ENCODE measurements at regions not wholly inside any gene's neighbourhood (a gene's known extent, or its start where the extent isn't known, plus 50 kb on each side); places are given as distances from the start of the nearest gene placed in this dataset.
A peak's percentile ranks its signal among the peaks of the same experiment; 100 is the strongest.
"Not testable (repeated sequence)": the region's sequence is repeated elsewhere in the genome, so short reads cannot be mapped to it uniquely, and the experiment has no call there.

GRCh38 chr10:65710306-65710705 lies 1215.5 kb upstream of the LRRTM3 start:
- no peak for DNase-seq

DNA sequence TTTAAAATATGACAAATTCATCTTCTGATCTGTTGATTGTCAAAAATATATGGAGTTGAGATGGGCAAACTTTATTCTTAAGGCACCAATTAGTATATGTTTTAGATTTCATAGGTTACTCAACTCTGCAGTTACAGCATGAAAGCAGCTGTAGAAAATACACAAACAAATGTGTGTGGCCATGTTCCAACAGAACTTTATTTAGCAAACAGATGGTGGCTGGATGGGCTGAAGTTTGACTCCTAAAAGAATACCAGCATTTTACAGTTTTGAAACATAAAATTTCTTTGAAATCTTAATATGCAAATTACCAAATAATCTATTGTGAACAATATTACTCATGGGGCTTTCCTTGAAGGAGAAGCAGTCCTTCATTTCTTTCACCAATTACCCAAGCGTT lies 1206.0 kb upstream of the LRRTM3 start:
- DNase-seq = no peak

DNA sequence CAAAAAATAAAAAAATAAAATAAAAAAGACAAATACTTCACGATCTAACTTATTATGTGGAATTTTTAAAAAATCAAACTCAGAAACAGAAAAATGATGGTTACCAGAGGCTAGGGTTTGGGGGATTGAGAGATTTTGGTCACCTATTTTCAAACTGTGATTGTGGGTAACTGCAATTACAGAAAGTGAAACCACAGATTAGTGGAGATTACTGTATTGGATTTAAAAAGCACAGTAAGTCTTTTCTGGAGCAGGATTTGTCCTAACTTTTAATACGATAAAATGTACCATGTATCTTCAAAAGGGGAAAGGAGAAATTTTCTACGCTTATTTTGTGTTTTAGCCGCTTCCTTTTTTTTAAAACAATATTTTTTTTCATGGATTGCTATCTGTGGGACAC lies 1204.9 kb upstream of the LRRTM3 start:
- no peak for DNase-seq

- DNase-seq = no peak
These were observed 1202.3 kb upstream of the LRRTM3 start for GRCh38 chr10:65723525-65723924.

- no peak for DNase-seq
These were observed 1190.5 kb upstream of the LRRTM3 start for GRCh38 chr10:65735382-65735781.

- no peak for DNase-seq
These were observed 1182.9 kb upstream of the LRRTM3 start for GRCh38 chr10:65742906-65743305.

- DNase-seq = no peak
These were observed 1174.6 kb upstream of the LRRTM3 start for GRCh38 chr10:65751218-65751617.

DNA sequence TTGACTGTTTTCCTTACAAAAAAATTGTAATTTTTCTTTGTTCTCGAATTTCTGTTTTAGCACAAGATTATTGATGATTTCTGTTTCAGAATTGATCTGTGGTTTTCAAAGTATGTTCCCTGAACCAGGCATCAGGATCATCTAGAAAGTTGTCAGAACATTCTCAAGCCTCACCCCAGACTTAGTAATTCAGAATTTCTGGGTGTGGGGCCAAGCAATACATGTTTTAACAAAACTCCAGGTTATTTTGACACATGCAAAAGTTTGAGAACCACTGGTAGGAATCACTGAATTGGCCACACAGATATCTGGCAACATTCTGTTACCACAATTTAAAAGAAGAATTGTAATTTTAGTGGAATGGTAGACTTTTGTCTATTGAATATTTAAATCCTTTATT lies 1173.9 kb upstream of the LRRTM3 start:
- DNase-seq = no peak

- no peak for DNase-seq
These were observed 1172.3 kb upstream of the LRRTM3 start for GRCh38 chr10:65753532-65753931.

DNA sequence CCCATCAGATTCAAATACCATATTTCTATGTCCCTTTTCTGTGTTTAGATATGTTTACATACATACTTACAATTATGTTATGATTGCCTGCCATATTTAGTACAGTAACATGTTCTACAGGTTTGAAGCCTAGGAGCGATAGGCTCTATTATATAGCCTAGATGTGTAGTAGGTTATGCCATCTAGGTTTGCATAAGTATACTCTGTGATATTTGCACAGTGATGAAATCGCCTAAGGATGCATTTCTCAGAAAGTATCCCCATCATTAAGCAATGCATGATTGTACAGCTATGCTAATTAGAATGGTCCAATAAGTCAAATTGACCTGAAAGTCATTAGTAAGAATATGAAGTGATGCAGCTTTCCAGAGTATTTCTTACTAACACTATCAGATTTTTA lies 1171.7 kb upstream of the LRRTM3 start:
- no peak for DNase-seq

DNA sequence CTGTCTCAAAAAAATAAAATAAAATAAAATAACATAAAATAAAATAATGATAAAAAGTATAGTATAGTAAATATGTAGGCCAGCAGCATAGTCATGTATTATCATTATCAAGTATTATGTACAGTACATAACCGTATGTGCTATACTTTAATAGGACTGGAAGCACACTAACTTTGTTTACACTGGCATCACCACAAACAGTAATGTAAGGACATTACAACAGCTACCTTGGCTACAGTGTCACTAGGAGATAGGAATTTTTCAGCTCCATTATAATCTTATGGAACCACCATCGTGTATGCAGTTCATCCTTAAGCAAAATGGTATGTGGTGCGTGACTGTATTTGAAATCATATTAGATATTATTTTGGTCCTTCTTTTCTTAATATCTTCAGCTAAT lies 1163.5 kb upstream of the LRRTM3 start:
- no peak for DNase-seq

GRCh38 chr10:65765006-65765541 lies 1160.8 kb upstream of the LRRTM3 start:
- peak in 2 of 58 donors; percentile 0 to 33 for DNase-seq

DNA sequence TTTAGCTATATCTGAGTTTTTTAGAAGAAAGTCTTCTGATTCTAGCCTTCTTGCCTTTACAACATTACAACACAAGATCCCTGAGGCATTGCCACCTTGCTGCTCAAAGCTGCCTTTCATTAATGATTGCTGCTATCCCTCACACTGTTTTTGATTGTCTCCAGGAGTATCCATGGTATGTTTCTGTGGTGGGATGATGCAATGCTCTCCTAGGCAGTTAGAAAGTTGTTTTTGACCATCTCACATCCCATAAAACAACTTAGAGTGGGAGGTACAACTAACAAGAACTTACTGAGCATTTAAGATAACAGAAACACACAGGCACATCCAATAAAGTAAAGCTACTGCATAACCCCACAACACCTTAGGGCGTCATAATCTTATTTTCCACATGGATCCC lies 1156.0 kb upstream of the LRRTM3 start:
- no peak for DNase-seq

DNA sequence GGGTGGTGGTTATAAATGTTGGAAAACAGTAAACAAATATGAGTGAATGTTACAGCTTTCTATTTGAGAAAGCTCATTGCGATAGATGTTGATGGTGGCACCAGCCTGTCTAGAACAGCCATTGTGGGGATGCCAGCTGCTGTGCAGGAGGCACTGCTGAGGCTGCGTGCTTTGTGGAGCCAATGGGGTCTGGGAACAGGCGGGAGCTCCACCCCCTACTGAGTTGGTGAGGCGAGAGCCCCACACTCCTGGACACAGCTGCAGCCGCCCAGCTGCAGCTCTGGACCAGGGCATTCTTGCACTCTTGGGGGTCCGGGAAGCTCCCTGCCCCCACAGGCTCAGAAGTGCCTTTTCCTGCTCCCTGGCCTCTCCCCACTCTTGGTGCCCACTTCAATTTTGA lies 1147.1 kb upstream of the LRRTM3 start:
- DNase-seq = no peak

- DNase-seq = no peak
These were observed 1145.9 kb upstream of the LRRTM3 start for GRCh38 chr10:65779985-65780384.

- DNase-seq = no peak
These were observed 1139.6 kb upstream of the LRRTM3 start for GRCh38 chr10:65786279-65786678.

GRCh38 chr10:65787571-65787970 lies 1138.3 kb upstream of the LRRTM3 start:
- no peak for DNase-seq

- DNase-seq = no peak
These were observed 1137.6 kb upstream of the LRRTM3 start for GRCh38 chr10:65788271-65788670.

DNA sequence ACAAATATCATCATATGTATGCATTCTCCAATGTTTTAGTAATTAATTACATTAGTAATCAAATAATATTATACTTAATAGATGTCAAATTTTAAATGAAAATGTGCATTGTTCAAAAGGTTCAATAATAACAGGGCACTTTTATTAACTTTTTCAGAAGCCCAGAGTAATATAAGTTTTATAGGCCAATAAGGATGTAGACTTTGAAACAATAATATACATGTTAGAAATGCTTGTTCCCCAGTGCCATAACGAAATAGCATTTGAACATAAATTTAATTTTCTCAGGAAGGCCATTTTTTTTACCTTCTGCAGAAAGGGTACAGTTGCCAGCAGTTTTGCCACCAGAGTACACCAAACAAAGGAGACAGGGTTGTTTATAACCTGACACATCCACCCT lies 1133.9 kb upstream of the LRRTM3 start:
- DNase-seq = no peak

GRCh38 chr10:65793738-65794425 lies 1132.0 kb upstream of the LRRTM3 start:
- DNase-seq = no peak

GRCh38 chr10:65794861-65795260 lies 1131.0 kb upstream of the LRRTM3 start:
- not testable (repeated sequence) for DNase-seq

GRCh38 chr10:65796472-65796871 lies 1129.4 kb upstream of the LRRTM3 start:
- no peak for DNase-seq

DNA sequence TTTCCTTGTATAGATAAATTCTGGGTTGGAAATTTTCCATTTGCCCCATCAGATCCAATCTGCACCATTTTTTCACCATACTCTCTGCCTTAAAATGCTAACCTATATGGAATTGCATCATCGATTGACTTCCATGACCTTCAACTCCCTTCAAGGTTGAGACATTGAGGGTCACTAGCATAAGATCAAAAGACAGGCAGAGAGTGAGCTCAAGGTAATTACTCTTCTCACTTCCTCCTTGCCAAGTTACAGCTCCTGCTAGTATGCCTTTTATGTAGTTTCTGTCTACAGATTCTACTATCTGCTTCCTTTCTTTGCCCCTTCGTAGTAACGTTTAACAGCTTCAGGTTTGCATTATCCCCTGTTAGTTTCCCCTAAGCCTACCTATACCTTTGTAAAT lies 1127.7 kb upstream of the LRRTM3 start:
- DNase-seq = no peak

- DNase-seq = no peak
These were observed 1123.4 kb upstream of the LRRTM3 start for GRCh38 chr10:65802391-65802790.

Measured in anterior cingulate cortex (tissue), 58 donors.